G401.6 (cell line): ENCODE measurements at regions not wholly inside any gene's neighbourhood (a gene's known extent, or its start where the extent isn't known, plus 50 kb on each side); places are given as distances from the start of the nearest gene placed in this dataset.

Experiments
- FAIRE-seq: peaks from 2 replicates; lab custom pipeline; 2012; peaks lifted over from hg19 to GRCh38; lab: Jason Lieb, UNC

- no peak for FAIRE-seq
Observed at GRCh38 chr3:73687106-73688004, 62.6 kb upstream of the PDZRN3 start.

- no peak for FAIRE-seq
Observed at GRCh38 chr3:73685061-73685460, 60.3 kb upstream of the PDZRN3 start.

- no peak for FAIRE-seq
Observed at GRCh38 chr3:73683706-73684105, 59.0 kb upstream of the PDZRN3 start.

GRCh38 chr3:73681610-73682009 lies 56.9 kb upstream of the PDZRN3 start:
- FAIRE-seq, result no peak

GRCh38 chr3:73681198-73681597 lies 56.5 kb upstream of the PDZRN3 start:
- no peak for FAIRE-seq

GRCh38 chr3:73680391-73681095 lies 55.8 kb upstream of the PDZRN3 start:
- no peak for FAIRE-seq

- FAIRE-seq, result no peak
Observed at GRCh38 chr3:73677336-73678024, 52.7 kb upstream of the PDZRN3 start.
